Neural cell (in vitro differentiated cells): ENCODE measurements at regions not wholly inside any gene's neighbourhood (a gene's known extent, or its start where the extent isn't known, plus 50 kb on each side); places are given as distances from the start of the nearest gene placed in this dataset.

Source experiments
- H2AFZ ChIP-seq: fragments of 200-600, 300-800 bp; sonication (generic), shearing (Covaris generic); 2 replicates; pipeline ENCODE4 v1.6.0; 2014; ENCODE audit warnings: low read depth, mild to moderate bottlenecking, antibody characterized with exemption, low read length, moderate library complexity
- H3F3A ChIP-seq: fragments of 200-600 bp; shearing (Covaris generic); 2 replicates; pipeline ENCODE4 v1.6.1; 2016; ENCODE audit warnings: mild to moderate bottlenecking, moderate library complexity, mixed read lengths, antibody characterized with exemption, low read length; ENCODE audit not compliant: insufficient read depth, poor library complexity, severe bottlenecking
- H3K27ac ChIP-seq: fragments of 200-600, 300-800 bp; sonication (generic), shearing (Covaris generic); 2 replicates; pipeline ENCODE4 v1.5.1; 2014; ENCODE audit warnings: mild to moderate bottlenecking, low read length, moderate library complexity
- H3K27me3 ChIP-seq: fragments of 300-800, 200-600 bp; sonication (generic), shearing (Covaris generic); 2 replicates; pipeline ENCODE4 v1.6.0; 2014; ENCODE audit warnings: mild to moderate bottlenecking, low read depth, low read length, moderate library complexity; ENCODE audit not compliant: insufficient read depth
- H3K36me3 ChIP-seq: fragments of 300-800, 200-600 bp; sonication (generic), shearing (Covaris generic); 2 replicates; pipeline ENCODE4 v1.5.1; 2014; ENCODE audit warnings: mild to moderate bottlenecking, antibody characterized with exemption, low read length, moderate library complexity; ENCODE audit not compliant: insufficient read depth
- H3K4me2 ChIP-seq: fragments of 300-800, 200-600 bp; sonication (generic), shearing (Covaris generic); 2 replicates; pipeline ENCODE4 v1.6.0; 2014; ENCODE audit warnings: mild to moderate bottlenecking, low read length
- H3K4me3 ChIP-seq: fragments of 300-800, 200-600 bp; sonication (generic), shearing (Covaris generic); 2 replicates; pipeline ENCODE4 v1.5.1; 2014; ENCODE audit warnings: mild to moderate bottlenecking, low read length, moderate library complexity
- H3K79me2 ChIP-seq: fragments of 200-600 bp; shearing (Covaris generic); replicated peaks from 2 replicates; pipeline ENCODE4 v1.6.0; 2014; ENCODE audit warnings: mild to moderate bottlenecking, low read length, moderate library complexity; ENCODE audit not compliant: insufficient read depth
- H3K9ac ChIP-seq: fragments of 300-800, 200-600 bp; sonication (generic), shearing (Covaris generic); 2 replicates; pipeline ENCODE4 v1.6.1; 2016; ENCODE audit warnings: mild to moderate bottlenecking, low read length, mixed read lengths
- H3K9me2 ChIP-seq: fragments of 200-600 bp; shearing (Covaris generic); 2 replicates; pipeline ENCODE4 v1.6.1; 2016; ENCODE audit warnings: mild to moderate bottlenecking, low read length, mixed read lengths; ENCODE audit not compliant: insufficient read depth
- H3K9me3 ChIP-seq: fragments of 200-600, 300-800 bp; sonication (generic), shearing (Covaris generic); 2 replicates; pipeline ENCODE4 v1.6.1; 2016; ENCODE audit warnings: mild to moderate bottlenecking, mixed run types, low read length, moderate library complexity, mixed read lengths
- H4K20me1 ChIP-seq: fragments of 200-600 bp; shearing (Covaris generic); 2 replicates; pipeline ENCODE4 v1.6.1; 2016; ENCODE audit warnings: mild to moderate bottlenecking, mixed run types; ENCODE audit not compliant: insufficient read depth
- CTCF ChIP-seq: fragments of 450-650 bp; IDR thresholded peaks from 2 replicates; pipeline ENCODE4 v1.5.1; 2014; ENCODE audit warnings: antibody characterized with exemption, mild to moderate bottlenecking, moderate library complexity; ENCODE audit not compliant: poor library complexity, severe bottlenecking
- EP300 ChIP-seq: fragments of 450-650 bp; conservative IDR thresholded peaks from 2 replicates; pipeline ENCODE4 v1.6.1; 2014; ENCODE audit warnings: antibody characterized with exemption, mild to moderate bottlenecking, moderate library complexity; ENCODE audit not compliant: poor library complexity, severe bottlenecking
- EZH2 ChIP-seq: fragments of 200-600, 300-800 bp; shearing (Covaris generic), sonication (generic); IDR thresholded peaks from 2 replicates; pipeline ENCODE4 v1.6.1; 2014; ENCODE audit warnings: antibody characterized with exemption, low read length, borderline replicate concordance, mild to moderate bottlenecking; ENCODE audit not compliant: insufficient read depth, poor library complexity, severe bottlenecking
- MXI1 ChIP-seq: fragments of 450-650 bp; conservative IDR thresholded peaks from 2 replicates; pipeline ENCODE4 v1.6.1; 2014; ENCODE audit warnings: antibody characterized with exemption, mild to moderate bottlenecking; ENCODE audit not compliant: poor library complexity, severe bottlenecking
- POLR2AphosphoS5 ChIP-seq: IDR thresholded peaks from 2 replicates; pipeline ENCODE4 v1.6.1; 2012
- RAD21 ChIP-seq: fragments of 450-650 bp; conservative IDR thresholded peaks from 2 replicates; pipeline ENCODE4 v1.6.1; 2014; ENCODE audit warnings: antibody characterized with exemption, mild to moderate bottlenecking, moderate library complexity
- REST ChIP-seq: IDR thresholded peaks from 2 replicates; pipeline ENCODE4 v1.6.1; 2012; ENCODE audit warnings: borderline replicate concordance
- SMC3 ChIP-seq: fragments of 450-650 bp; conservative IDR thresholded peaks from 2 replicates; pipeline ENCODE4 v1.6.1; 2014; ENCODE audit warnings: antibody characterized with exemption, mild to moderate bottlenecking, moderate library complexity; ENCODE audit not compliant: poor library complexity
- TAF1 ChIP-seq: IDR thresholded peaks from 2 replicates; pipeline ENCODE4 v1.6.1; 2012; ENCODE audit warnings: low read depth

DNA sequence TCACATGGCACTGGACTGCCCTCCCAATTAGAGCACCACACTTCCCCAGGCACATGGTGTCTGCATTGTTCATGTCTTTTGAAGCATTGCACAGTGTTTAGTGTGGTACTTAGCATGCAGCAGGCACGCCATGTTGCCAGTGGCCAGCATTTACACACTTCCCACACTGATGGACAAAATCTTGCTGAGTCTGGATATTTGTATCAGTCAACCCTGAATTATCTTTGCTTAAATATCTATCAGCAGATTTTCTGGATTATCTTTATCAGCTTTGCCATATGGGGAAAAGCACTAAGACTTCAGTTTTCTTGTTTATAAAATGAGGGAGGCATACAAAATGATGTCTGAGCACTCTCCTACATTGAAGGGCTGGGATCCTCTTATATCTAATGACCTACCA lies 416.0 kb upstream of the MMADHC start:
- Histone ChIP-seq H3K79me2 (no peaks in the 10 kb centered on the region), H3F3A (no peaks in the 10 kb centered on the region), H3K36me3 (no peaks in the 10 kb centered on the region), H2AFZ (no peak overlapping the region), H3K9ac (no peak overlapping the region), H3K4me2 (no peak overlapping the region), H3K9me3 (no peaks in the 10 kb centered on the region), H3K27me3 (no peaks in the 10 kb centered on the region), H3K27ac (no peak overlapping the region), H3K4me3 (no peak overlapping the region), H4K20me1 (no peaks in the 10 kb centered on the region), H3K9me2 (no peaks in the 10 kb centered on the region)
- no peak for TF ChIP-seq POLR2AphosphoS5
- no peak for TF ChIP-seq EZH2
- TF ChIP-seq TAF1, result no peak
- TF ChIP-seq EP300, result no peak
- no peak for TF ChIP-seq RAD21
- no peak for TF ChIP-seq REST
- TF ChIP-seq SMC3, result no peak
- no peak for TF ChIP-seq MXI1
- TF ChIP-seq CTCF, result no peak

DNA sequence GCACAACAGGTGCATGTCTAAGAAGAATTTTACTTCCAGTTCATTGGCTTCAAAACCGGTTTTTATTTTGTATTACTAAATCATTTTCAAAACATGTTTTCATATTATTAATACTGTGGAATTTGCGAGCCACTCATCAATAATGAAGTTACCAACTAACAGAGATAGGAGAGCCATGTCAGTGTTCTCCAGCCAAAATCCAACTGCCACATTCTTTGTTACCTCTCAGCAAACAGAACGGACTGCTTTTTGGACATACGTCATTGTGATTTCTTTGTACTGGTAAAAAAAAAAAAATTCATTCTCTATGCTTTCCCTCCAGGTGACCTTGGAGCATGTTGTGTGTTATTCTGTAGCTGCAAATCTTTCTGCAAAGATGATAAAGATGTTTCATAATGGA lies 414.2 kb upstream of the MMADHC start:
- no peaks in the 10 kb centered on the region for H4K20me1 ChIP-seq
- H3K36me3 ChIP-seq, result no peaks in the 10 kb centered on the region
- H3K9me2 ChIP-seq, result no peaks in the 10 kb centered on the region
- no peaks in the 10 kb centered on the region for H3K27me3 ChIP-seq
- TF ChIP-seq EZH2, result no peak
- TF ChIP-seq TAF1, result no peak
- TF ChIP-seq MXI1, result no peak
- no peak overlapping the region for H3K4me2 ChIP-seq
- H3K9me3 ChIP-seq, result no peaks in the 10 kb centered on the region
- H3K27ac ChIP-seq, result no peak overlapping the region
- H3K9ac ChIP-seq, result no peak overlapping the region
- H3K79me2 ChIP-seq, result no peaks in the 10 kb centered on the region
- H3F3A ChIP-seq, result no peaks in the 10 kb centered on the region
- H2AFZ ChIP-seq, result no peak overlapping the region
- H3K4me3 ChIP-seq, result no peak overlapping the region

DNA sequence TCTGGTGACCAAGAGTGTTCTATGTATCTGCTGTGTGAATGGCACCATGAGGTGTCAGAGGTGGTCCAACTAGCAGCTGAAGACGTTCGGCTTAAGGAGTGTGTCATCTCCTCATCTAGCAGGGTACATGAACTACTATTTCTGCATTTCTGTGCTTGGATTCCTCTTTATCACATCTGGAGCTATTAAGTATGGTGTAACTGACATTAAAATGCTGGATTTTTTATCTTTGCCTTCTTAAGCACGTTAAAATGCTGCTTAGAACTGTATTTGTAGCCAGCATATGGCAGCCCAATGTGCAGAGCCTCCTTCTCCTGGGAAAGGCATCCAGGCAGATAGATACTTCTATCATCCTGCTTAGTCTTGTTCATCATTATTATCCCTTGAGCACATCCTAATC lies 409.3 kb upstream of the MMADHC start:
- Histone ChIP-seq H2AFZ (no peak overlapping the region), H3F3A (no peaks in the 10 kb centered on the region), H3K27ac (no peak overlapping the region), H3K4me3 (no peak overlapping the region), H4K20me1 (no peaks in the 10 kb centered on the region), H3K79me2 (no peaks in the 10 kb centered on the region), H3K4me2 (no peak overlapping the region), H3K27me3 (no peaks in the 10 kb centered on the region), H3K9ac (no peak overlapping the region), H3K9me3 (no peaks in the 10 kb centered on the region), H3K9me2 (no peaks in the 10 kb centered on the region), H3K36me3 (no peaks in the 10 kb centered on the region)
- TF ChIP-seq EZH2 (no peak), POLR2AphosphoS5 (no peak)
